Stimulated activated CD8-positive, alpha-beta memory T cell treated with anti-CD3 and anti-CD28 coated beads, Interleukin-2, amount 100 ng/mL, for 1 hour (primary cell): ENCODE measurements at regions not wholly inside any gene's neighbourhood (a gene's known extent, or its start where the extent isn't known, plus 50 kb on each side); places are given as distances from the start of the nearest gene placed in this dataset.
A peak's percentile ranks its signal among the peaks of the same experiment; 100 is the strongest.
"Not testable (repeated sequence)": the region's sequence is repeated elsewhere in the genome, so short reads cannot be mapped to it uniquely, and the experiment has no call there.

Experiments
- DNase-seq, 2 donors: peaks; one replicate each; pipeline ENCODE4 v3.0.0-alpha.2; 2020; ENCODE audit warnings: low read depth in 2 of 2

GRCh38 chr11:45384711-45385241 lies 98.6 kb upstream of the SYT13 start:
- DNase-seq: no peak

- no peak for DNase-seq
Observed at GRCh38 chr11:45384016-45384415, 97.9 kb upstream of the SYT13 start.

GRCh38 chr11:45383224-45383623 lies 97.1 kb upstream of the SYT13 start:
- DNase-seq: no peak

GRCh38 chr11:45382133-45382878 lies 96.2 kb upstream of the SYT13 start:
- no peak for DNase-seq

- DNase-seq: no peak
Observed at GRCh38 chr11:45379162-45379863, 93.2 kb upstream of the SYT13 start.

- no peak for DNase-seq
Observed at GRCh38 chr11:45378516-45378915, 92.4 kb upstream of the SYT13 start.

GRCh38 chr11:45374653-45375059 lies 88.5 kb upstream of the SYT13 start:
- DNase-seq: no peak

GRCh38 chr11:45374130-45374529 lies 88.0 kb upstream of the SYT13 start:
- DNase-seq: no peak

- DNase-seq: no peak
Observed at GRCh38 chr11:45373506-45374035, 87.4 kb upstream of the SYT13 start.

- DNase-seq: not testable (repeated sequence)
Observed at GRCh38 chr11:45372414-45372813, 86.3 kb upstream of the SYT13 start.

GRCh38 chr11:45371251-45372115 lies 85.3 kb upstream of the SYT13 start:
- DNase-seq: peak; percentile 27 to 45

- no peak for DNase-seq
Observed at GRCh38 chr11:45369313-45369712, 83.2 kb upstream of the SYT13 start.

- DNase-seq: no peak
Observed at GRCh38 chr11:45368697-45369096, 82.6 kb upstream of the SYT13 start.

GRCh38 chr11:45366619-45367190 lies 80.6 kb upstream of the SYT13 start:
- no peak for DNase-seq

- DNase-seq: no peak
Observed at GRCh38 chr11:45365961-45366618, 79.9 kb upstream of the SYT13 start.

- DNase-seq: no peak
Observed at GRCh38 chr11:45362636-45363035, 76.5 kb upstream of the SYT13 start.

- DNase-seq: no peak
Observed at GRCh38 chr11:45361551-45361950, 75.4 kb upstream of the SYT13 start.

- no peak for DNase-seq
Observed at GRCh38 chr11:45355706-45356041, 69.5 kb upstream of the SYT13 start.

GRCh38 chr11:45354976-45355705 lies 69.0 kb upstream of the SYT13 start:
- peak; percentile 77 to 80 for DNase-seq

- no peak for DNase-seq
Observed at GRCh38 chr11:45348729-45349128, 62.6 kb upstream of the SYT13 start.
